Stimulated activated CD4-positive, alpha-beta T cell treated with anti-CD3 and anti-CD28 coated beads, Interleukin-1b, Interleukin-23, amount 100 ng/mL, for 4 hours (primary cell): ENCODE measurements at regions not wholly inside any gene's neighbourhood (a gene's known extent, or its start where the extent isn't known, plus 50 kb on each side); places are given as distances from the start of the nearest gene placed in this dataset.

Experiments
- DNase-seq, 2 donors: peaks; one replicate each; pipeline ENCODE4 v3.0.0-alpha.2; 2020; ENCODE audit warnings: low read depth in 2 of 2

GRCh38 chr1:239218301-239218700, 168.1 kb upstream of the CHRM3 start:
- no peak for DNase-seq

GRCh38 chr1:239212811-239213220, 173.6 kb upstream of the CHRM3 start:
- no peak for DNase-seq

- DNase-seq, result no peak
Observed at GRCh38 chr1:239209591-239209990, 176.8 kb upstream of the CHRM3 start.

GRCh38 chr1:239204401-239204800, 182.0 kb upstream of the CHRM3 start:
- no peak for DNase-seq

GRCh38 chr1:239197871-239198270, 188.5 kb upstream of the CHRM3 start:
- no peak for DNase-seq

- no peak for DNase-seq
Observed at GRCh38 chr1:239189998-239190512, 196.3 kb upstream of the CHRM3 start.

GRCh38 chr1:239186487-239186886, 199.9 kb upstream of the CHRM3 start:
- no peak for DNase-seq

- no peak for DNase-seq
Observed at GRCh38 chr1:239185245-239185619, 201.1 kb upstream of the CHRM3 start.

- DNase-seq, result no peak
Observed at GRCh38 chr1:239184561-239185244, 201.7 kb upstream of the CHRM3 start.

- no peak for DNase-seq
Observed at GRCh38 chr1:239178961-239179360, 207.4 kb upstream of the CHRM3 start.

GRCh38 chr1:239174880-239175279, 211.5 kb upstream of the CHRM3 start:
- DNase-seq, result no peak

- no peak for DNase-seq
Observed at GRCh38 chr1:239170828-239171227, 215.5 kb upstream of the CHRM3 start.

GRCh38 chr1:239169276-239169675, 217.1 kb upstream of the CHRM3 start:
- no peak for DNase-seq

- no peak for DNase-seq
Observed at GRCh38 chr1:239164451-239165180, 221.8 kb upstream of the CHRM3 start.

GRCh38 chr1:239155466-239156091, 230.8 kb upstream of the CHRM3 start:
- no peak for DNase-seq

- no peak for DNase-seq
Observed at GRCh38 chr1:239151937-239152336, 234.4 kb upstream of the CHRM3 start.

GRCh38 chr1:239140968-239141367, 245.4 kb upstream of the CHRM3 start:
- DNase-seq, result no peak

- DNase-seq, result no peak
Observed at GRCh38 chr1:239139801-239140200, 246.6 kb upstream of the CHRM3 start.

- DNase-seq, result no peak
Observed at GRCh38 chr1:239128541-239128940, 257.8 kb upstream of the CHRM3 start.

- DNase-seq, result no peak
Observed at GRCh38 chr1:239126884-239127283, 259.5 kb upstream of the CHRM3 start.

GRCh38 chr1:239125893-239126292, 260.5 kb upstream of the CHRM3 start:
- DNase-seq, result no peak

GRCh38 chr1:239125027-239125426, 261.3 kb upstream of the CHRM3 start:
- DNase-seq, result no peak

- DNase-seq, result no peak
Observed at GRCh38 chr1:239123260-239123659, 263.1 kb upstream of the CHRM3 start.
